Right cardiac atrium (tissue), 5 donors: ENCODE measurements at regions not wholly inside any gene's neighbourhood (a gene's known extent, or its start where the extent isn't known, plus 50 kb on each side); places are given as distances from the start of the nearest gene placed in this dataset.
"Not testable (repeated sequence)": the region's sequence is repeated elsewhere in the genome, so short reads cannot be mapped to it uniquely, and the experiment has no call there.

Experiments used
- ATAC-seq, 2 donors: fragments of 200-7000 bp; cut with Tn5 transposase; one replicate each; pipeline versions ENCODE4 v1.8.0 to v1.9.1; 2020; ENCODE audit warnings: moderate library complexity in 2 of 2, mild to moderate bottlenecking in 1 of 2
- DNase-seq, 3 donors: peaks; one replicate each; pipeline ENCODE4 v3.0.0-alpha.2; 2020
- H3K27ac ChIP-seq: one replicate; pipeline ENCODE4 v1.5.1; 2013; ENCODE audit warnings: mild to moderate bottlenecking, low read length, control low read depth, moderate library complexity
- H3K27me3 ChIP-seq: one replicate; pipeline ENCODE4 v1.6.1; 2013; ENCODE audit not compliant: control insufficient read depth, insufficient read depth
- H3K4me1 ChIP-seq: one replicate; pipeline ENCODE4 v1.6.1; 2013; ENCODE audit warnings: low read length; ENCODE audit not compliant: control insufficient read depth, insufficient read depth
- H3K4me3 ChIP-seq: one replicate; pipeline ENCODE4 v1.5.1; 2013; ENCODE audit warnings: low read length, control low read depth
- H3K9me3 ChIP-seq: one replicate; pipeline ENCODE4 v1.6.1; 2013; ENCODE audit warnings: low read length; ENCODE audit not compliant: control insufficient read depth
- WGBS: extraction: QIAGEN DNeasy Blood & Tissue Kit; methylation state at CpG from one replicate; pipeline ENCODE4 v1.1.7; 2013; 5-methylcytosine and 5-hydroxymethylcytosine counted together
- intact Hi-C, 4 donors: fragments of 100-400 bp; cut with DNase I; formaldehyde crosslinking; loops; one replicate each; pipeline versions ENCODE4 v1.11.0 to v1.14.0; 2022 to 2023
- donor health status: healthy with polysubstance abuse.
- donor health status: DM: no; HTN: yes; CAD: no.
- donor health status: DM: no; HTN: no; CAD: no.
- donor health status: DM: no; HTN: yes; CAD: no; lungs with severe emphysema.
- donor health status: DM: yes; HTN: yes; CAD: no.

GRCh38 chr15:35184646-35185045 lies 99.6 kb upstream of the NANOGP8 start:
- 71% methylated on average over 1 of the region's 1 CpG for WGBS
- Histone ChIP-seq H3K9me3 (no peaks in the 10 kb centered on the region), H3K4me1 (no peaks in the 10 kb centered on the region), H3K27me3 (no peaks in the 10 kb centered on the region), H3K27ac (no peak overlapping the region), H3K4me3 (no peak overlapping the region)
- DNase-seq (no peak), ATAC-seq (no peak)
- intact Hi-C loops = no loop called here

DNA sequence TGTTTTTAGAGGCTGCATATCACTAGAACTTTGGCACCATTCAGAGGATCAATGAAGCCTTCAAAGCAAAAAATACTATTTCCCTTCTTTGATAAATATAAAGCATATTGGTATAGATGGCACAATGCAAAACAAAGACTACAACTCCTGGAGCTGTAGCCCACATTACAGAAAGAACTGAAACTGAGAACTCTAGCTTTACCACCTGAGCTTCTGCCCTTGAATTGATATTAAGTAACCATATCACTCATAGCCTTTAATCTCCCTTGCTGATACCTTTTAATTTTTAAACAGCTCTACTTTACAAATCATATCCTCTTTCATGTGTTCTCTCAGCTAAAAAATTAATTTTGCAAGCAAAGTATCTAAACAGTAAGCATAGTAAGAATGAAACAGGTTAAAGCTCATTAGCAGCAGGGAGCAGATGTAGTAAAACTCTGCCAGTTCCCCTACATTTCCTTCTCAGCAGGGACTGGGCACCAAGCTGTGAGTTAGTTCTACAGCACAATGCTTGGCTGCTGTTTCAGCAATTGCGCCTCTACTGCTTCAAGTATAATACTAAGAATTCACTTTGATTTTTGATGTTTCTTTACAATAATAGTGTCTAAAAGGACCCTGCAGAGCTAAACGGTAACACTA lies 97.9 kb upstream of the NANOGP8 start:
- Histone ChIP-seq H3K9me3 (no peaks in the 10 kb centered on the region), H3K4me3 (no peak overlapping the region), H3K27me3 (no peaks in the 10 kb centered on the region), H3K27ac (no peak overlapping the region), H3K4me1 (no peaks in the 10 kb centered on the region)
- intact Hi-C loops = no loop called here
- WGBS = 40% methylated on average over 2 of the region's 2 CpGs
- DNase-seq (no peak), ATAC-seq (no peak)

GRCh38 chr15:35181538-35181937 lies 96.4 kb upstream of the NANOGP8 start:
- Histone ChIP-seq H3K4me1 (no peaks in the 10 kb centered on the region), H3K4me3 (no peak overlapping the region), H3K27me3 (no peaks in the 10 kb centered on the region), H3K9me3 (no peaks in the 10 kb centered on the region), H3K27ac (no peak overlapping the region)
- intact Hi-C loops = no loop called here
- ATAC-seq = no peak
- DNase-seq = no peak

GRCh38 chr15:35179739-35180138 lies 94.6 kb upstream of the NANOGP8 start:
- DNase-seq = no peak
- Histone ChIP-seq H3K4me3 (no peak overlapping the region), H3K4me1 (no peaks in the 10 kb centered on the region), H3K27ac (no peak overlapping the region), H3K27me3 (no peaks in the 10 kb centered on the region), H3K9me3 (no peaks in the 10 kb centered on the region)
- WGBS = 91% methylated on average over 3 of the region's 3 CpGs
- intact Hi-C loops = no loop called here
- ATAC-seq = no peak

DNA sequence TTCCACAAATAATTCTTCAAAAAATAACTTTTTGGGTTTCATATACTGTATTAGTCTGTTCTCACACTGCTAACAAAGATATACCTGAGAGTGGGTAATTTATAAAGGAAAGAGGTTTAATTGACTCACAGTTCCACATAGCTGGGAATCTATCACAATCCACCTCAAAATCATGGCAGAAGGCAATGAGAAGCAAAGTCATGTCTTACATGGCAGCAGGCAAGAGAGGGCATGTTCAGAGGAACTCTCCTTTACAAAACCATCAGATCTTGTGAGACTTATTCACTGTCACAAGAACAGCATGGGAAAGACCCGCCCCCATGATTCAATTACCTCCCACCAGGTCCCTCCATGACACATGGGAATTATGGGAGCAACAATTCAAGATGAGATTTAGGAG lies 93.1 kb upstream of the NANOGP8 start:
- DNase-seq, H3K4me1 ChIP-seq, H3K27me3 ChIP-seq, H3K9me3 ChIP-seq, ATAC-seq, H3K4me3 ChIP-seq, intact Hi-C loops, H3K27ac ChIP-seq: not testable (repeated sequence)
- WGBS = 87% methylated on average over 1 of the region's 1 CpG

DNA sequence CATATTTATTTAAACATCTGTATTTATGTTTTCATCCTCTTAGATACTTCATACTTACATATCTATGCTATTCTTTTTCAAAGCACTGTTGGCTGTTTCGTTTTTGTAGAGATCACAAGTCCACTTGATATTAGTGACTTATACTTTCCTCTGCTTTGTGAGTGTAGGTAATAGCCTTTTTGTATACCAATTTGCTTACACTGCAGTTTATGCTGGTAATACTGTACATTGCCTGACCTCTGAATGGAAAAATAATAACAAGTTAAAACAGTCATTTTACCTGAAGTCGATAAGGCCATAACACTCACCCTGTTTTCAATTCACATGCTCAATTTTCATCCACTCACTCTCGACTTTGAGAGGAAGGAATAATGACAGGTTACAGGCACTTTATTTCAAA lies 89.9 kb upstream of the NANOGP8 start:
- no peaks in the 10 kb centered on the region for H3K4me1 ChIP-seq
- no peak overlapping the region for H3K27ac ChIP-seq
- 74% methylated on average over 3 of the region's 3 CpGs for WGBS
- DNase-seq (no peak), ATAC-seq (no peak)
- H3K9me3 ChIP-seq = no peaks in the 10 kb centered on the region
- intact Hi-C loops = no loop called here
- H3K27me3 ChIP-seq = no peaks in the 10 kb centered on the region
- H3K4me3 ChIP-seq = no peak overlapping the region

GRCh38 chr15:35173444-35174118 lies 88.5 kb upstream of the NANOGP8 start:
- Histone ChIP-seq H3K27me3 (no peaks in the 10 kb centered on the region), H3K4me1 (no peaks in the 10 kb centered on the region), H3K27ac (no peak overlapping the region), H3K4me3 (no peak overlapping the region), H3K9me3 (no peaks in the 10 kb centered on the region)
- intact Hi-C loops = no loop called here
- 75% methylated on average over 4 of the region's 4 CpGs for WGBS
- DNase-seq (no peak), ATAC-seq (no peak)

GRCh38 chr15:35170207-35170606 lies 85.1 kb upstream of the NANOGP8 start:
- intact Hi-C loops = no loop called here
- WGBS = 85% methylated on average over 3 of the region's 3 CpGs
- no peak overlapping the region for H3K27ac ChIP-seq
- no peaks in the 10 kb centered on the region for H3K4me1 ChIP-seq
- DNase-seq (no peak), ATAC-seq (no peak)
- no peaks in the 10 kb centered on the region for H3K9me3 ChIP-seq
- H3K4me3 ChIP-seq = no peak overlapping the region
- no peaks in the 10 kb centered on the region for H3K27me3 ChIP-seq

- intact Hi-C loops = no loop called here
- Histone ChIP-seq H3K9me3 (no peaks in the 10 kb centered on the region), H3K27ac (no peak overlapping the region), H3K4me3 (no peak overlapping the region), H3K27me3 (no peaks in the 10 kb centered on the region), H3K4me1 (no peaks in the 10 kb centered on the region)
- ATAC-seq = no peak
- WGBS = 39% methylated on average over 4 of the region's 4 CpGs
- DNase-seq = no peak
Measured at GRCh38 chr15:35168464-35168863, 83.4 kb upstream of the NANOGP8 start.

- no peak for DNase-seq
- ATAC-seq = no peak
- H3K4me1 ChIP-seq = no peaks in the 10 kb centered on the region
- WGBS = 83% methylated on average over 2 of the region's 2 CpGs
- no peaks in the 10 kb centered on the region for H3K9me3 ChIP-seq
- no peak overlapping the region for H3K4me3 ChIP-seq
- no peaks in the 10 kb centered on the region for H3K27me3 ChIP-seq
- no peak overlapping the region for H3K27ac ChIP-seq
- intact Hi-C loops = no loop called here
Measured at GRCh38 chr15:35167675-35168074, 82.6 kb upstream of the NANOGP8 start.

DNA sequence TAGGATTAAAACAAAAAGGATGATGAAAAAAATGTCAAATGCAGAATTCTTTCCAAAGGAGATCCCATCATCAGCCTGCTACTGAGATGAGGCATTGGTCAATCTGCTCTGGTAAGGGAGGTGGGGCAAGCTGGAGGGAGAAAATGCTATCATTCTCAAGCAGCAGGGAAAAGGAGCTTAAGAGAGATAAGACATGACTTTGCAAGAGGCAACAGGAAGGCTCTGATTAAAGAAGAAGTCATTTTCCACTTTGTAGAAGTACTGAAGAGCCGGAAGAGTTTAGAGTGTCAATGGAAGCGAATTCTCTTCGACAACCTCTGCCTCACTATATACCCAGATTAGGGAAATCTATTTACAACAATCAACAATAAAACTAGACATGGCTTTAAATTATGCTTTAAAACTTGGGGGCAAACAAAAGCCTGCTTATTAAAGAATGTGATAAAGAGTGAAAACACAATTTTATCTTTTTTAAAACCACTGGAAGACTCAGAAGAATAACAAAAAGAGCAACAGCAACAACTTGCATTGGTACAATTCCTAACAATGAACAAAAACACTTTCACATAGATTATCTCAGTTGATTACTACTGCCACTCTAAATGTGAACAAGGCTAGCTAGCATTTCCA lies 81.8 kb upstream of the NANOGP8 start:
- Histone ChIP-seq H3K27ac (no peak overlapping the region), H3K4me1 (no peaks in the 10 kb centered on the region), H3K9me3 (no peaks in the 10 kb centered on the region), H3K4me3 (no peak overlapping the region), H3K27me3 (no peaks in the 10 kb centered on the region)
- 64% methylated on average over 3 of the region's 3 CpGs for WGBS
- intact Hi-C loops = no loop called here
- DNase-seq (no peak), ATAC-seq (no peak)
